MCF 10A (cell line): ENCODE measurements at regions not wholly inside any gene's neighbourhood (a gene's known extent, or its start where the extent isn't known, plus 50 kb on each side); places are given as distances from the start of the nearest gene placed in this dataset.
"Not testable (repeated sequence)": the region's sequence is repeated elsewhere in the genome, so short reads cannot be mapped to it uniquely, and the experiment has no call there.

ENCODE experiments used
- BruUV-seq: library from RNA; stranded (reverse); fragments of 400-500 nt; replicated peaks from 2 replicates; lab custom pipeline; 2021; lab: Mats Ljungman, UMichigan
- CTCF ChIA-PET: fragments of 300-600 bp; sonication (Branson Sonifier 250); formaldehyde crosslinking; extraction: SDS; loops from one replicate; lab custom pipeline; 2021; ENCODE audit warnings: antibody characterized with exemption, inconsistent platforms; lab: Yijun Ruan, JAX
- POLR2A ChIA-PET: fragments of 300-600, 350-650 bp; sonication (Branson Sonifier 250); formaldehyde crosslinking; extraction: SDS; loops from one replicate; lab custom pipeline; 2020; ENCODE audit warnings: antibody characterized with exemption, inconsistent platforms; lab: Yijun Ruan, JAX
- DNase-seq: peaks from one replicate; pipeline ENCODE4 v3.0.0-alpha.2; 2018; ENCODE audit not compliant: unreplicated experiment
- H3K27ac Mint-ChIP-seq: one replicate; pipeline ENCODE4 v1.8.0; 2022; ENCODE audit warnings: mild to moderate bottlenecking, low read depth, mixed read lengths; ENCODE audit not compliant: unreplicated experiment
- H3K27me3 Mint-ChIP-seq: one replicate; pipeline ENCODE4 v1.8.0; 2022; ENCODE audit warnings: mixed read lengths; ENCODE audit not compliant: insufficient read depth, unreplicated experiment
- H3K36me3 Mint-ChIP-seq: one replicate; pipeline ENCODE4 v1.8.0; 2022; ENCODE audit warnings: mild to moderate bottlenecking, moderate library complexity, mixed read lengths; ENCODE audit not compliant: insufficient read depth, unreplicated experiment
- H3K4me1 Mint-ChIP-seq: one replicate; pipeline ENCODE4 v1.8.0; 2022; ENCODE audit warnings: mixed read lengths; ENCODE audit not compliant: insufficient read depth, unreplicated experiment
- H3K4me3 Mint-ChIP-seq: one replicate; pipeline ENCODE4 v1.8.0; 2022; ENCODE audit warnings: mild to moderate bottlenecking, moderate library complexity, mixed read lengths; ENCODE audit not compliant: unreplicated experiment
- H3K9me3 Mint-ChIP-seq: one replicate; pipeline ENCODE4 v1.8.0; 2022; ENCODE audit warnings: mixed read lengths; ENCODE audit not compliant: unreplicated experiment
- CTCF ChIP-seq: fragments of 200-600 bp; IDR thresholded peaks from one replicate; pipeline ENCODE4 v1.8.0; 2022; ENCODE audit warnings: antibody characterized with exemption, mild to moderate bottlenecking; ENCODE audit not compliant: unreplicated experiment
- intact Hi-C: fragments of 100-400 bp; cut with micrococcal nuclease; formaldehyde crosslinking; loops from 2 replicates; pipeline ENCODE4 v1.14.1; 2022

DNA sequence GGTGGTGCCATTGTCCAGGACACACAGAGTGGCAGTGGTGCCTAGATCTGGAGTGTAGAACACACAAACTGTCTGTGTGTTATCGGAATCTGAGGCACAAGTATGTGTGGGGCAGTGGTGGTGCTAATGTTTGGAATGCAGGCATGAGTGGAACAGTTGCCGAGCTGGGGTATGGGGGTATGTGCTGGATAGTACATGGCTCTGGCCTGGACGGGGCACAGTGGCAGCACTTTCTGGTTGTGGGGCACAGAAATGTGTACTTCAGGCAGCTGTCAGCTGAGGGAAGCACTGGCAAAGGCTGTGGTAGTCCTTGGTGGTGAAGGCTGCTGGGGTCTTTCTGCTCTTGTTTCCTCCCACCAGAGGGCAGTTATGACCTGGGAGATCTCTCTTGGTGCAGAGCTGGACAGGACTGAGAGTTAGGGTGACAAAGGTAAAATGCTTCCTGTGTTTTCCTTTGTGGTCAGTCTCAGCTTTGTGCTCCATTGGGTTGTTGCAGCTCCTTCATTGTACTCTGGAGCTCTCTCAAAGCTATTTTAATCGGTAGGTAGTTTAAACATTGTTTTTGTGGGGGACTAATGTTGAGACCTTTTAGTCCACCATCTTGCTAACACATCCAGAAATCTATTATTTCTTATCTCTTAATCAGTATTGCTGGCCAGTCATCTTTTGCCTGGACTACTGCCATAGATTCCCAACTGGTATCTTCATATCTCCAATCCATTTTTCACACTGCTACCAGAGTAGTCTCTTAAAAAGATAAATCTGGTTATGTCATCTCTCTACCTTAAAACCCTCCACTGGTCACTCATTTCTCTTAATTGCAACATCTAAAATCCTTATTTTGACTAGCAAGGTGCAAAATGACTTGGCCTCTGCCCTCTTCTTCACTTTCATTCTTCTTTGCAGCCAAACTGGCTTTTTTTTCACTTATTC is 83.9 kb upstream of the NBPF4 start:
- Mint-ChIP-seq H3K4me3 (no peak overlapping the region), H3K27ac (no peak overlapping the region), H3K27me3 (peaks cover 44% of the 10 kb centered on the region), H3K36me3 (no peaks in the 10 kb centered on the region), H3K9me3 (peaks cover 7% of the 10 kb centered on the region), H3K4me1 (no peaks in the 10 kb centered on the region)
- POLR2A ChIA-PET = no interaction called here
- no TSS peak for BruUV-seq
- intact Hi-C loops = no loop called here
- peak; percentile 20 for DNase-seq
- peak; percentile 9 for TF ChIP-seq CTCF
- CTCF ChIA-PET = no interaction called here

GRCh38 chr1:108345776-108346531 is 102.1 kb upstream of the NBPF4 start:
- no peak for TF ChIP-seq CTCF
- Mint-ChIP-seq H3K27ac (no peak overlapping the region), H3K4me3 (no peak overlapping the region), H3K27me3 (no peaks in the 10 kb centered on the region), H3K9me3 (no peaks in the 10 kb centered on the region), H3K4me1 (no peaks in the 10 kb centered on the region), H3K36me3 (no peaks in the 10 kb centered on the region)
- ChIA-PET CTCF (no interaction called here), POLR2A (no interaction called here)
- intact Hi-C loops = no loop called here
- no peak for DNase-seq
- BruUV-seq = no TSS peak

DNA sequence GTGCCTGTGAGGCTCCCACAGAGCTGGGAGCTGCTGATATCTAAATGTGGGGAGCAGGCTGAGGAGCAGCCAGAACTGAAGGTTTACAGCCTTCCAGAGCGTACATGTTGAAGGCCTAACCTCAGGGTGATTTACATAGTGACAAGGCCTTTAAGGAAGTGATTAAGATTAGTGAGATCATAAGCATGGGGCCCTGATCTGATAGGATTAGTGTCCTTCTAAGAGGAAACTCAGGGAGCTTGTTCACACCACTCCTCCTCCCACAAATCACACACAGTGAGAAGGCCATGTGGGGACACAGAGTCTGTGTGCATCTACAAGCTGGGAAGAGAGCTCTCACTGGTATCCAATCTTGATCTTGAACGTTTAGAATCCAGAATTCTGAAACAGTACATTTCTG is 92.3 kb upstream of the NBPF6 start:
- no peak for TF ChIP-seq CTCF
- Mint-ChIP-seq H3K4me3 (no peak overlapping the region), H3K4me1 (no peaks in the 10 kb centered on the region), H3K27ac (no peak overlapping the region), H3K27me3 (peaks cover 9% of the 10 kb centered on the region), H3K9me3 (no peaks in the 10 kb centered on the region), H3K36me3 (no peaks in the 10 kb centered on the region)
- intact Hi-C loops = no loop called here
- BruUV-seq = no TSS peak
- DNase-seq = no peak
- ChIA-PET POLR2A (no interaction called here), CTCF (no interaction called here)

DNA sequence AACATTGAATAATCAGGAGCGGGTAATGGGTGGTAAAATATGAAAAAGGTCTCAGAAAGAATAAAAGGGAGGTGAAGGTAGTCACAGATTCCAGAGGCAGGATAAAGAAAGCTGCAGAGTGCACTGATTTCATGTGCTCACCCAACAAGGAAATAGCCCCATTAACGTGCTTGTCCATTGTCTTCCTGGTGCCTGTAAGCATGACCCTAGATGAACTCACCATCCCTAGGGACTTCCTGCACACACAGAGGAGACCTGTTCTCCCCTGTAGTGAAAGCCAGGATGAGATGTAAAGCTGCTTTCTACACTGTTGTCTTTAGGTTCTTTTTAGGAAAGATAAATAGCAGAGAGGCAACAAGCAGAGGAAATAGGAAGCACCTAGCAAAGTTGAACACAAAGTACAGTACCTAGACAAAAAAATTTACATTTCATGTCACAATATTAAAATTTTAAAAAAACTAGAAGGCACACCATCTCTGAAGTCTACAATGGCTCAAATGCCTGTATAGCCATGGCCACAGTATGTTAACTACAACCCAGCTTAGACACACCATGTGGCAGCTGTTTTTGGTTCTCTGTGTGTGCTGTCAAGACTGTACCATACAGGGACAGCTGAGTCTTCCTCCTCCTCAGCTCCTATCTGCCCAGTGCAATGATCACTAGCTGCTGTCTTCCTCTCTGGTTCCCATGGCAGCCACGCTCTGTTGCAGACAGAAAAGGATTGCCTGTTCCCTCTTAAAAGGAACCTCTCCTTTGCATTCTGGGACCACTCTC is 69.9 kb upstream of the NBPF6 start:
- H3K4me1 Mint-ChIP-seq, H3K36me3 Mint-ChIP-seq, BruUV-seq, H3K27me3 Mint-ChIP-seq, H3K27ac Mint-ChIP-seq, CTCF ChIA-PET, H3K4me3 Mint-ChIP-seq, POLR2A ChIA-PET, DNase-seq, intact Hi-C loops, H3K9me3 Mint-ChIP-seq: not testable (repeated sequence)
